PC-9 (cell line): ENCODE measurements at regions not wholly inside any gene's neighbourhood (a gene's known extent, or its start where the extent isn't known, plus 50 kb on each side); places are given as distances from the start of the nearest gene placed in this dataset.

Experiments used
- CTCF ChIP-seq: fragments of 200-600 bp; sonication (generic); conservative IDR thresholded peaks from 2 replicates; pipeline ENCODE4 v1.6.1; 2017; ENCODE audit warnings: mixed run types, antibody characterized with exemption, mild to moderate bottlenecking, moderate library complexity
- EZH2 ChIP-seq: fragments of 200-600 bp; sonication (generic); IDR thresholded peaks from 2 replicates; pipeline ENCODE4 v1.8.0; 2017; ENCODE audit warnings: antibody characterized with exemption, low read depth

- TF ChIP-seq CTCF (no peak), EZH2 (no peak)
Observed at GRCh38 chr6:11951868-11952267, 60.2 kb upstream of the HIVEP1 start.
